IPS-20b (cell line): ENCODE measurements at regions not wholly inside any gene's neighbourhood (a gene's known extent, or its start where the extent isn't known, plus 50 kb on each side); places are given as distances from the start of the nearest gene placed in this dataset.

ENCODE experiments used
- H3K27ac ChIP-seq: one replicate; pipeline ENCODE4 v1.5.1; 2013; ENCODE audit warnings: low read length
- H3K27me3 ChIP-seq: 2 replicates; pipeline ENCODE4 v1.6.1; 2013; ENCODE audit warnings: mild to moderate bottlenecking, low read length, inconsistent platforms; ENCODE audit not compliant: insufficient read depth
- H3K36me3 ChIP-seq: 2 replicates; pipeline ENCODE4 v1.6.1; 2013; ENCODE audit warnings: low read depth, mild to moderate bottlenecking, inconsistent platforms, low read length, moderate library complexity; ENCODE audit not compliant: insufficient read depth
- H3K4me1 ChIP-seq: 2 replicates; pipeline ENCODE4 v1.6.1; 2013; ENCODE audit warnings: mild to moderate bottlenecking, control low read depth, inconsistent platforms, low read length, moderate library complexity; ENCODE audit not compliant: insufficient read depth
- H3K4me3 ChIP-seq: 2 replicates; pipeline ENCODE4 v1.5.1; 2013; ENCODE audit warnings: mild to moderate bottlenecking, low read length, inconsistent platforms
- H3K9ac ChIP-seq: 2 replicates; pipeline ENCODE4 v1.6.1; 2013; ENCODE audit warnings: low read depth, mild to moderate bottlenecking, inconsistent platforms, low read length, moderate library complexity
- H3K9me3 ChIP-seq: 2 replicates; pipeline ENCODE4 v1.6.1; 2013; ENCODE audit warnings: mild to moderate bottlenecking, low read depth, low read length, inconsistent platforms; ENCODE audit not compliant: insufficient read depth

DNA sequence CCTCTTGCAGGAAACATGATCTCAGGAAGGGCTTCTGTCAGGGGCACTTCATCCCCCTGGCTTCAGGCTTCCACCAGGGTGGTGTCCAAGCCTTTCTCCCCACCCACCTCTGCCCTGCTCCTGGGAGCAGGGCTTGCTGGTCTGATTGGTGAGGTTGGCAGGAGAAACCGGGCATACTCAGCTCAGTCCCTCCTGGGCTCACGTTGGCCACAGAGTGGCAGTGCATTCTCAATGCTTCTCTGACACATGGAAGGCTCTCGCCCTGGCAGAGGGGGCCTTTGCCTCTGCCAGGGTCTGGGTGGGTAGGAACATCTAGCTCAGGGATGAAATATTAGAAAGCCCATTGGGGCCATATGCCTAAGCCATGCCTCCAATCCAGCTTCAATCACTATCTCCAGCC, 142.8 kb downstream of the AXIN2 start:
- H3K27ac ChIP-seq, result no peak overlapping the region
- H3K9me3 ChIP-seq, result peaks cover 6% of the 10 kb centered on the region; the same call in 1 of the 2 replicates
- H3K4me1 ChIP-seq, result no peaks in the 10 kb centered on the region
- H3K4me3 ChIP-seq, result no peak overlapping the region
- no peaks in the 10 kb centered on the region for H3K36me3 ChIP-seq
- H3K9ac ChIP-seq, result no peak overlapping the region
- no peaks in the 10 kb centered on the region for H3K27me3 ChIP-seq

- no peaks in the 10 kb centered on the region for H3K4me1 ChIP-seq
- no peak overlapping the region for H3K27ac ChIP-seq
- peaks cover 6% of the 10 kb centered on the region; the same call in 1 of the 2 replicates for H3K9me3 ChIP-seq
- no peaks in the 10 kb centered on the region for H3K27me3 ChIP-seq
- no peaks in the 10 kb centered on the region for H3K36me3 ChIP-seq
- no peak overlapping the region for H3K9ac ChIP-seq
- no peak overlapping the region for H3K4me3 ChIP-seq
Measured at GRCh38 chr17:65417406-65418221, 143.8 kb downstream of the AXIN2 start.

- Histone ChIP-seq H3K9me3 (0 out of 2 replicates have a peak, but pooled peaks cover under 1% of the 10 kb centered on the region), H3K9ac (no peak overlapping the region), H3K27me3 (no peaks in the 10 kb centered on the region), H3K27ac (no peak overlapping the region), H3K36me3 (no peaks in the 10 kb centered on the region), H3K4me1 (no peaks in the 10 kb centered on the region), H3K4me3 (no peak overlapping the region)
Measured at GRCh38 chr17:65415991-65416390, 145.5 kb downstream of the AXIN2 start.

GRCh38 chr17:65413390-65413789, 148.1 kb downstream of the AXIN2 start:
- Histone ChIP-seq H3K36me3 (no peaks in the 10 kb centered on the region), H3K27ac (no peak overlapping the region), H3K9ac (no peak overlapping the region), H3K4me3 (no peak overlapping the region), H3K9me3 (no peaks in the 10 kb centered on the region), H3K4me1 (no peaks in the 10 kb centered on the region), H3K27me3 (no peaks in the 10 kb centered on the region)

- H3K27me3 ChIP-seq, result no peaks in the 10 kb centered on the region
- H3K4me1 ChIP-seq, result no peaks in the 10 kb centered on the region
- H3K27ac ChIP-seq, result no peak overlapping the region
- H3K9ac ChIP-seq, result no peak overlapping the region
- H3K9me3 ChIP-seq, result no peaks in the 10 kb centered on the region
- H3K36me3 ChIP-seq, result no peaks in the 10 kb centered on the region
- H3K4me3 ChIP-seq, result no peak overlapping the region
Measured at GRCh38 chr17:65409381-65409780, 152.1 kb downstream of the AXIN2 start.

DNA sequence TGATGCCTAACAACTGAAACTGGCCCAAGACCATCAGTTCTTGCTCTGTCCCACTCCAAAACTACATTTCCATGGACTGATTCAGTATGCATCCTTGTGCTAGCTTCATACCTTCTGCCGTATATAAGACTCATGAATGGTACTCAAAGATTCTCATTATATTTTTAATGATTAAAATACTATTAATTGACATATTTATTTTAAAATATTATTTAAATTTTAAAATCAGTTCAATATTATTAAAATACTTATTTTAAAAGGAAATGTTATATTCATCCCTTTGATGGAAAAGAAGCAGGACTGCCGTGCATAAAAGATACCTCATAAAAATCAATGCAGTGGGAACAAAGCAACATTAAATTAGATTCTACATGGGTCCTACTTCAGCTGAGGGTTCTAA, 153.4 kb downstream of the AXIN2 start:
- Histone ChIP-seq H3K27ac (no peak overlapping the region), H3K36me3 (no peaks in the 10 kb centered on the region), H3K4me3 (no peak overlapping the region), H3K9me3 (no peaks in the 10 kb centered on the region), H3K4me1 (no peaks in the 10 kb centered on the region), H3K27me3 (no peaks in the 10 kb centered on the region), H3K9ac (no peak overlapping the region)

DNA sequence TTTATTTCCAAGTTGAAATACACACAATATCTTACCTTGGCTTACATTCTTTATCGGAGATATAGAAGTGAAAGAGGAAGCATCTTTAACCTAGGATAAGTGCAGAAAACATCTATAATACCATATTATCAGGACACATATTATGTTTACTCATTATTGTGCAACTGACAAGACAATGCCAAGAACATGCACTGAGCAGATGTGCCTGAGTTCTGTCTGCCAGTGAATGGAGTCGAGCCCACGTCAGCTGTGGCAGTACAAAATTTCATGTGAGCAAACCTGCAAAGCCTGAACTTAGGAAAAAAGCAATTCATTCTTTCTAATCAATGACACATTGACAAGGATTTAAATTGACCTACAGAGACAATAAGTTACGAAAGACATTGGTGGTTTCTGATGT, 154.4 kb downstream of the AXIN2 start:
- H3K27ac ChIP-seq, result no peak overlapping the region
- no peak overlapping the region for H3K4me3 ChIP-seq
- no peaks in the 10 kb centered on the region for H3K9me3 ChIP-seq
- H3K4me1 ChIP-seq, result 0 out of 2 replicates have a peak, but pooled peaks cover 3% of the 10 kb centered on the region
- no peaks in the 10 kb centered on the region for H3K27me3 ChIP-seq
- no peak overlapping the region for H3K9ac ChIP-seq
- no peaks in the 10 kb centered on the region for H3K36me3 ChIP-seq

DNA sequence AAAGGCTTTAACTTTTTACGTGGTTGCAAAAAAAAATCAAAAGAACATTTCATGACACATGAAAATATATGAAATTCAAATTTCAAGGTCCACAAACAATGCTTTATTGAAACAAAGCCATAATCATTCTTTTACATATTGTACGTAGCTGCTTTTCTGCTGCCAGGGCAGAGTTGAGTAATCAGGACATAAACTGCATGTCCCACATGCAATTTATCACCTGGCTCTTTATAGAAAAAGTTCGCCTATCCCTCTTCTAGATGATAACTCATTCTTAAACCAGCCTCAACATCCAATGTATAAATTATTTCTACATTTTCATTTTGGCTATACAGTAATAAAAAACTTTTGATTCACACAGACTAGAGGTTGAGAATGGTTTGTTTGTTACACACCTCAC, 154.9 kb downstream of the AXIN2 start:
- H3K36me3 ChIP-seq, result no peaks in the 10 kb centered on the region
- no peak overlapping the region for H3K4me3 ChIP-seq
- 0 out of 2 replicates have a peak, but pooled peaks cover 3% of the 10 kb centered on the region for H3K4me1 ChIP-seq
- H3K9me3 ChIP-seq, result no peaks in the 10 kb centered on the region
- H3K27ac ChIP-seq, result no peak overlapping the region
- no peak overlapping the region for H3K9ac ChIP-seq
- no peaks in the 10 kb centered on the region for H3K27me3 ChIP-seq

DNA sequence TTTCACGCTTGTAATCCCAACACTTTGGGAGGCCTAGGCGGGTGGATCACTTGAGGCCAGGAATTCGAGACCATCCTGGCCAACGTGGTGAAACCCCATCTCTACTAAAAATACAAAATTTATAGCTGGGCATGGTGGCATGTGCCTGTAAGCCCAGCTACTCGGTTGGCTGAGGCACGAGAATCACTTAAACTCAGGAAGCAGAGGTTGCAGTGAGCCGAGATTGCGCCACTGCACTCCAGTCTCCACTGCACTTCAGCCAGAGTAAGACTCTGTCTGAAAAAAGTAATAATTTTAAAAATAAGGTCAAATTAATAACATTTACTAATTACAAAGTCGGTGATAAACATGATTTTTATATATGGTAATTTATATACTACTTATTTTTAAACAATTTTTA, 155.9 kb downstream of the AXIN2 start:
- Histone ChIP-seq H3K27ac (no peak overlapping the region), H3K27me3 (no peaks in the 10 kb centered on the region), H3K4me1 (0 out of 2 replicates have a peak, but pooled peaks cover 3% of the 10 kb centered on the region), H3K4me3 (no peak overlapping the region), H3K9ac (no peak overlapping the region), H3K36me3 (no peaks in the 10 kb centered on the region), H3K9me3 (no peaks in the 10 kb centered on the region)

- H3K4me1 ChIP-seq, result 0 out of 2 replicates have a peak, but pooled peaks cover 3% of the 10 kb centered on the region
- H3K9ac ChIP-seq, result no peak overlapping the region
- H3K4me3 ChIP-seq, result no peak overlapping the region
- H3K27me3 ChIP-seq, result no peaks in the 10 kb centered on the region
- H3K27ac ChIP-seq, result no peak overlapping the region
- H3K36me3 ChIP-seq, result no peaks in the 10 kb centered on the region
- no peaks in the 10 kb centered on the region for H3K9me3 ChIP-seq
Measured at GRCh38 chr17:65404761-65405160, 156.7 kb downstream of the AXIN2 start.

DNA sequence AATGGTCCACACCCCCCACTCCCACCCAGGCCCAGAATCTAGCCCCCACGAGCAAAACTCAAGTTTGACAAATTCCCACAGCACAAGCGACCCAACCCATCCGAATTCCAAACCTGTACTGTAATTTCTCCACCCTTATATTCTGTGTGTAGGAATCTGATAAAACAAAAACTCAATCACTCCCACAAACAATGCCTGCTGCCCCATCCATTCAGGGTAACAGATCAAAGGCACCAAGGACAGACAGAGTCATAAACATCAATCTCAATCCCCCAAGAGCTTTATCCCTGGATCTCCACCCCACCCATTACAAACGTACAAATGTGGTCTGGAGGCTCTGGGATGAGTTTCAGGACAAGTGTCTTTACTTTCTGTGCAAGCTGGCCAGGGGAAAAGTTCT, 157.8 kb downstream of the AXIN2 start:
- Histone ChIP-seq H3K36me3 (no peaks in the 10 kb centered on the region), H3K9me3 (no peaks in the 10 kb centered on the region), H3K4me1 (0 out of 2 replicates have a peak, but pooled peaks cover 3% of the 10 kb centered on the region), H3K27me3 (no peaks in the 10 kb centered on the region), H3K27ac (no peak overlapping the region), H3K9ac (no peak overlapping the region), H3K4me3 (no peak overlapping the region)
